Ecto neural progenitor cell (in vitro differentiated cells): ENCODE measurements at regions not wholly inside any gene's neighbourhood (a gene's known extent, or its start where the extent isn't known, plus 50 kb on each side); places are given as distances from the start of the nearest gene placed in this dataset.

ENCODE experiments used
- DNase-seq: peaks from one replicate; pipeline ENCODE4 v3.0.0-alpha.2; 2018; ENCODE audit warnings: low spot score

- peak; percentile 62 for DNase-seq
Observed at GRCh38 chr2:204228169-204228886, 291.8 kb downstream of the ICOS start.

DNA sequence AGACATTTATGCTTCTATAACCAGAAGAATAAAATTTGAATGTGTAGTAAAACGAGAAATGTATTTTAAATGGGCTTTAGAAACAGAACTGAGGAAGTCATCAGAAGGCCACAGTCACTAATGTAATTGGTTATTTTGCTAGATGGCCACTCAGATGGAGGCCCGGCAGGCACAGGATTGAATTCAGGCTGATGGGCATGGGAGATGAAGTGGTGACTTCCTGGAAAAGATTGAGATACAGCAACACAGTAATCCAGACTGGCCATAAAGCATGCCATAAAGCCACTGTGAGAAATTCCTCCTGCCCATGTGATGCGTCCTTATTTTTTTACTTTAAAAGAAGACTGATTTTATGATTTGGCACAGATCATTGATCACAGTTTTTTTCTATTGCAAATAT lies 297.7 kb downstream of the ICOS start:
- DNase-seq, result no peak

- no peak for DNase-seq
Observed at GRCh38 chr2:204234879-204235278, 298.3 kb downstream of the ICOS start.

DNA sequence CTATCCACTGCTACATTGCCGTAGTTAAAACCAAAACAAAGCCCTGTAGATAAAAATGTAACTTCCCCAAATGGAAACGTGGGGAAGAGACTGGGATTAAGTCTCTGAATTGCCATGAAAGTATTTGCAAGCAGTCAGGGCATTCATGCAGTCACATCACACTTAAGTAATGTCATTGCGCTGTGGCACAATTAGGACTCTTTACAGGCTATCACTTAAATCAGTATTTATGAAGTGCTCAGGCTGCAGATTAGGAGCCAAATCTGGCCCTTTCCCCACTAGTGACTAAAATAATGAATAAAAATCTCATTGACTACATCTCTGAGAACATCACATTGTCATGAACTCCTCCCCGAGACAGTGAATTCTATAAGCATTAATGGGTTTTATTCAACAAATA lies 300.9 kb downstream of the ICOS start:
- no peak for DNase-seq

DNA sequence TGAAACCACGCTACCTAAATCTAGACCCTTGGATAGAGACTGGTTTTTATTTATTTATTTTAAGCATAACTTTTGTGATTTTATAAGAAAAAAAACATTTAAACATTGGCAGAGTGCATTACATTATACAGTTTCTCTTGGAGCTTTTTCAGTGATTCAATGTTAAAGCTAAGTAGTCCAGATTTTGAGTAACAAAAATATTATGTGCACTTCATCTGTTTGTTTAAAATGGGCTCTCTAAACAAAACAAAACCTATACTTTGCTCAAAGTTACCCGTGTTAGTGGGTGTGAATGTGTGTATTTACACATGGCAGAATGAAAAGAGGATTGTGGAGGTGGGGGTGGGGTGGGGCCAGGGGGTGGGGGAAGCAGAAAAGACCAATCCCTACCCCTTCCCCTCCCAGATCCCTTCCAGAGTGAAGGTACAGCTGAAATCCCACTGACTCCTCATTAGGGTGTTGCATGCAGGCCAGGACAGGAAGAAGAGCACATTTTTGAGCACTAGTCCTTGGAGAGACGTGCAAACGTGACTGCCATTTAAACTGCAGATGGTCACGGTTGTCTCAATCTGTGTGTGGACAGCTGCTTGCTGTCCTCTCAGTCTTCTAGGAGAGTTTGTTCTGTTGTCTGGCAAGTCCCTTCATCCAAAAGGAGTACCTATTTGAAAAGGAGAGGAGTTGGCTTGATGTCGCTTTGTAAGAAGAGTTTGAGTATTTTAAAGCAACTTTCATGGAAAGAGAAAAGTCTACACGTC lies 303.0 kb downstream of the ICOS start:
- DNase-seq, result no peak

DNA sequence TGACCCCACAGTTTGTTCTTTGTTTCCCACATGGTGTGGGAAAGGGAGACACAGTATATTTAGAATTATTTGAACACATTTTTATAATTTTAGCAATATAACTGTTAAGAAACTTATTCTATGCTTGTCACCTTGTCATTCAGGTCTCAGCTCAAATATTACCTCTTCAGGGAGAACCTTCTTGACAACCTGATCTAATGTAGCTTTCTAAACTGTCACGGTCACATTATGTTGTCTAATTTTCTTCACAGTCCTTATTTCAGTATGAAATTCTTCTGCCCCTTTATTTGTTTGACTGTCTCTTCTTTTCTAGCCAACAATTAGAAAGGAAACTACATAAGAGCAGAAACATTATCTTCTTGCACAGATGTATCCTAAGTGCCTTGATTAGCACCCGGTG lies 304.3 kb upstream of the PARD3B start:
- no peak for DNase-seq

DNA sequence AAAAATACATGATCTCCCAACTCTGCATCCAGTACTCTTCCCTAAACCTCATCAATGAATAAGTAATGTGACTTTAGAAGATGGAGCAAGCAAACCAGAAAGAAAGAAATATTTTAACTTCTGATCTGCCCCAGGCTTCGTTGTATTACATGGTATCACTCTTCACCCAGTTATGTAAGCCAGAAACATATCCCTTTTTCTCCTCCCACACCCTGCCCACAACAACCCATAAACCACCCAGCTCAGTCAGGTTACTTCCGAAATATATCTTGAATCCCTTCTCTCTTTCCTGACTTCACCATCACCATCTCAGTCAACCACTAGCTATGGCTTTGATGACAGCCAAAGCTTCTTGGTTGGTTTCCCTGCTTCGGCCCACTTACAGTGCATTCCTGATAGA lies 295.8 kb upstream of the PARD3B start:
- DNase-seq, result no peak

DNA sequence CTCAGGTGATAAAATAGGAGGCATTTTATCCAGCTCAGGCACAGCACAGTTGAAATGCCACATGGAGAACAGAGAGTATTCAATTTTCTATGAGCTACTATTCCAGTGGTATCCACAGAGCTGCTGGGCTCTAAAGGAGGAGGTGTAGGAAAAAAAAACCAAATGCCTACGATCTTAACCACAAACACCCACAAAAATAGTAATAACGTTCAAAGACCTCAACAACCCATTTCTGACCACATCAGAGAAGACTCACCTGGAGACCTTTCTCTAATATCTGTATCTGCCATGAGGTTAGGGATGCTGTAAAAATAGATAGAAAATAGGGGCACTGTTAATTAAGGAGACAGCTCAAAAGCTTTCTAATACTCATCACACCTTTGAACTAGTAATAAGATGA lies 294.6 kb upstream of the PARD3B start:
- no peak for DNase-seq

DNA sequence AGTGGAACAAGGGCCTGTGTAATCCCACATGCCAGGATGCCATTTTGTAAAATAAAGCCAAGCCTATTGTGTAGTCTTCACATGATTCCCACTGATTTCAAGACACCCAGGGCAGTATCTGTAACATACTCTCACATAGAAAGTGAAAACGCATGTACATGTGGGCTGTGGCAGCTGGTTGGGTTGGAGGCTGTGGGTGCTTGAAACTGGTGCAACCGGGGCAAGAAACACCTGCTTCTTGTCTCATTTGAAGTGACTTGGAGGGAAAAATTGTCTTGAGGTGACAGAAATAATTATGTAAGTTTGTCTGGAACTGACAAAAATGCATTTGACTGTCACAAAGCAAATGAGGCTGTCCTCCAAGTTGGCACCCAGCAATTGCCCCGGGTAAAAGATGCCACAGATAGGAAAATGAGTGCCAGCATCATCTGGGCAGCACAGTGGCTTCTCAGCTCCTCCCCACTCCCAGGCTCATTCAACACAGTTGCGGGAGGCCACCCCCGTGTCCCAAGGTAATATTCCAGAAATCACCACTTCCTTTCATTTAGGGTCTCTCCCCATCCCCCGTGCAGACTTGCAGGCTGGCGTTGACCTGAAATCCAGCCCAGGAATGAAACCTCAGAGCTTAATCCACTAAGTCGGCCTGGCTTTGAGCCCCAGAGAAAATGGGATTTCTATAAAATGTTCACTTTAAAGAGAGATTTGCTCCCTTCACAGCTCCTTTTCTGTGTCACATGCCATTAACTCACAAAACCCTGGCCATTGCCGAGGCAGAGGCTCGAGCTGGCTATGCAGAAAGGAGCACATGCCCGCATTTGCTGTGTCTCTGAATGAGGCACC lies 293.9 kb upstream of the PARD3B start:
- DNase-seq, result no peak

- DNase-seq, result no peak
Observed at GRCh38 chr2:204251998-204252376, 293.3 kb upstream of the PARD3B start.

DNA sequence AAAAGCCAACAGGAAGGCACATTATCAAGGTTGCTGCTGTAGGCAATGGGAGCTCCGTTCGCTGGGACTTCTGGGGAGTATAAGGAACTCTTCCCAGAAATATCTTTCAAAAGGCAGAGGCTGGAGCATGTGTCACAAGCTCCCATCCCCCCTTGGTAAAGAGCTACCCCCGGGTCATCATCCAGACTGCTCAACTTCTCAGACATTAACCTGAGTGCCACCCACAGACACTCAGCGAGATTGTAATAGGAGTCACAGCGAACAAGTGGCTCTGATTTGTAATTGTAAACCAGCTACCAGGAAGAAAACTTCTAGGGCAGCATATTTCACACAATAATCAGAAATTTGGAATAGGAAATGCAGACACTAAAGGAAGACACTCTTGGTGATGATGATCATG lies 290.2 kb upstream of the PARD3B start:
- no peak for DNase-seq

DNA sequence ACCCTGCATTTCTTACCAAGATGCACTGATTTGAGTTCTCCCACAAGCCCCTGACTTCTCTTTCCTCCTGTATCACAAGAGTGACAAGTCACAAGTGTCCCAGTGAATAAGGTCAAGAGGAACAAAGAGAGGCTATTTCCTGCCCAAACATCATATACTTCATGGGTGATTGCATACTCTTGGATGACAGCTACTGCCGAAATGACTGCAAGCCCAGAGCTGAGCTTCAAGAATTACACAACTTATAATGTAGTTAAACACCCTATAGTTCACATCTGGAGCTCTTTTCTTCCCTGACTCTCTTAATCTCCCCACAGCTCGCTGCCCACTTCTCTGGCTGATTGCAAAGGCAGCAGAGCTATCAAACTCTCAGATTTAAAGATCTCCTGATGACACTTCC lies 289.7 kb upstream of the PARD3B start:
- DNase-seq, result no peak

DNA sequence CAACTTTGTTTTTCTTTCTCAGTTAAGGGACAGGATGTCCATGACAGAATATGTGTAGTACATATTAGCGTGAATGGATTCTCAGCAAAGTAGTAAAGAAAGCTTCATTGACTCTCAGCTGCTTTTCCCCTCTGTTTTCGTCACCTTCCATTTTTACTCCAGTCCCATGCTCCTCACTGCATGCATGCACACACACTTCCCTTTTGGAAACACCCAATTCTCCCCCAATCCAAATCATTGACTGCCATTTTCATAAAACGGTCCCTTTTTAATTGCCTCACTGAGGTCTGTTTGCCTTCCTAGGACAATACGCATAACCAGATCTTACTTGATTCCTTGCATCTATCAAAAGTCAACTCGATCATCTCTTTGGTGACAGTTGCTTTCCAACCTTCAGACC lies 287.5 kb upstream of the PARD3B start:
- DNase-seq, result no peak

DNA sequence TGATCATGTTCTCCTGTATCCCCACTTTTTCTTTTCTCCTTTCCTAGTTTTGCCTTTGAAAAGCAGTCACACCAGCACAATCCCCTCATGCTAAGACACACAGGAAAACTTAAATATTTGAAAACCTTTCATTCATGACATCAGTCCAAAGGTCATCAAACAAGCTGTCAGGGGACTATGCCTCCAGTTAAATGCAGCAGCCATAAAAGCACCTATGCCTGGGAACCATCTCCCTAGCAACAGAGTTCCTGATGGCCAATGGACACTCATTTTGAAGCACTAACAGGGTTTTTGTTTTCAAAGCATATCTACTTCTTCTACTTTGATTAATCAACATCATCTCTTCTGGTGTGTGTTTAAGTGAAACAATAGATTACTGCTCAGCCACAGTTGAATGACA lies 286.4 kb upstream of the PARD3B start:
- DNase-seq, result no peak

GRCh38 chr2:204260162-204260877 lies 285.0 kb upstream of the PARD3B start:
- peak; percentile 79 for DNase-seq

DNA sequence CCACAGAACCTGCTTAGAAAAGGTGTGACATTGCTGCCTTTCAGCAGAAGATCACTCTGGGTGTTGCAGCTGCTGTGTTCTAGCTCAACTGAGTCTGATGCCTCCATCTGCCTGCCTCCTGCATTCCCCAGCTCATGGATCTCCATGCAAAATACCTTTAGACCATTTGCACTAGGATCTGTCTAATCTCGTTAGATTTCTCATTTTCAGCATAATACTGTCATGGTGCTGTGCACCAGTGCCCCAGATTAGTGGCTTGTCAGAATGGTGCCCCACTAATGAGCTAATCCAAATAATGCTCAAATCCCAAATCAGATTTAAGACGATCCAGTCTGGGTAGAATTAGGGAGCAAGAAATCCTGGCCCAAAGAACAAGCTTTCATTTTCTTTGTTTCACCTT lies 284.4 kb upstream of the PARD3B start:
- DNase-seq, result no peak

GRCh38 chr2:204261846-204262245 lies 283.4 kb upstream of the PARD3B start:
- no peak for DNase-seq

- no peak for DNase-seq
Observed at GRCh38 chr2:204264085-204264553, 281.2 kb upstream of the PARD3B start.

GRCh38 chr2:204264621-204265140 lies 280.6 kb upstream of the PARD3B start:
- no peak for DNase-seq

DNA sequence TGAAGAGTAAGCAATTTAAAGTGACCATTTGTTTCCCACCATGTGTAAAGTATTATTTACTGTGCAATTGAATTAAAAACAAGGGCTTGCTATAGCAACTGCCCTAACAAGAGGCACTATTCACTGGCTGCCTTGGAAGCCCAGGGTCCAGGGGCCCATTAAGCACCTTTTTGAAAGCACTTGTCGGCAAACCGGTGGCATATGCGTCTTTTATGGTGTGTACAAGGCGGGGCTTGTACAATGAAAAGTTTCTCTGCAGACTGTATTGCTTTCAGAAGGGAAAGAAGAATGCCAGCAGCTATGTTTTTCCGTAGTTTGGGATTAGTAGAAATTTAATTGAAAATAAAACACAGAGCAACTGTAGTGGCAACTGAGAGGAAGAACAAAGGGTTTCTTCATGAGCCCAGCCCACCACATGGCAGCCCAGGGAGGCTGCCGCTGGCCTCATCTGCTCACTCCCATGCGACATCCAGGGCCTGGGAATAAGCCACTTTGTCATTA lies 279.5 kb upstream of the PARD3B start:
- DNase-seq, result no peak

DNA sequence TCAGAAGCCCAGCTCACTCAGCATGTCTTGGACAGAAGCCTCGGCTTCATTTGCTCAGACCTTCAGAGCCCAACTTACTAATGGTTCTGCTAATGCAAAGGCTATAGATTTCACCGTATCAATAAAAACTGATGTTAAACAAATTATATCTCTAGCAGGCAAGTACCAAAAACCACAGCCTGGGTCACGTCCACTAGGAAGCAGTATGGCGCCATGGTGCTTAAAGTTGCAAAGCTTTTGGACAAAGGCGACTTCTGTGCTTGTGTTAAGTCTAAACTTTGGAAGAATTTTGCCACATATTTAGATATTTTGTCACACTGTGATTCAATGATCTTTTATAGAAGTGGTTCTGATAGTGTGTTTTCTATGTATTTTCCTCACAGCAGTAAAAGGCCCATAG lies 276.8 kb upstream of the PARD3B start:
- no peak for DNase-seq

DNA sequence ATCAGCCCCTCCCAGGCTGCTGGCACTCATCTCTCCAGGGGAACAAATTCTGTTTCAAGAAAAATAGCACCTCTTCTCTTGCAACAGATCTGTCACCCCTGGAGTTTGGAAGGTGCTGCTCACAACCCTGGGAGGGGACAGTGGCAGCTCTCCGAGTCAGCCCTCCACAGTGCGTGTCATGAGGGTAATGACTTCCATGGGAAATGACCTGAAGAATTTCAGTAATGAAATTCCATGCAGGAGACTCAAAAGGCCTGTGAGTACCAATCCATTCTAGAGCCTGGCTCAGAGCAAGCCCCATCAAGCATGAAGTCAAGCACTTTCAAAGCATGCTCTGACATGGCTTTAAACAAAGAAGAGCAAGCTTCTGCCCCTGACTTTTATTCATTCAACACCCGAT lies 276.3 kb upstream of the PARD3B start:
- no peak for DNase-seq
